Endothelial cell of umbilical vein (primary cell): ENCODE measurements at regions not wholly inside any gene's neighbourhood (a gene's known extent, or its start where the extent isn't known, plus 50 kb on each side); places are given as distances from the start of the nearest gene placed in this dataset.

Source experiments
- BruUV-seq: library from RNA; stranded (reverse); fragments of 400-500 nt; replicated peaks from 2 replicates; lab custom pipeline; 2021; lab: Mats Ljungman, UMichigan
- CTCF ChIA-PET: fragments of 300-600, 350-600 bp; sonication (Branson Sonifier 250); formaldehyde crosslinking; loops from one replicate; lab custom pipeline; 2021; ENCODE audit warnings: antibody characterized with exemption, inconsistent platforms; lab: Charles Lee
- POLR2A ChIA-PET: fragments of 300-600, 350-600 bp; sonication (Branson Sonifier 250); formaldehyde crosslinking; loops from one replicate; lab custom pipeline; 2021; ENCODE audit warnings: antibody characterized with exemption, inconsistent platforms; lab: Charles Lee
- DNase-seq: peaks from one replicate; pipeline ENCODE4 v3.0.0-alpha.2; 2011; ENCODE audit warnings: low read depth, low spot score
- FAIRE-seq: peaks from 2 replicates; lab custom pipeline; 2011; peaks lifted over from hg19 to GRCh38; lab: Jason Lieb, UNC
- H2AFZ ChIP-seq: 2 replicates; pipeline ENCODE4 v1.6.0; 2012; ENCODE audit warnings: low read depth, low read length, control low read depth, inconsistent platforms
- H3K27ac ChIP-seq: 2 replicates; pipeline ENCODE4 v1.5.1; 2011; ENCODE audit warnings: low read depth, mild to moderate bottlenecking, control low read depth, low read length, moderate library complexity; ENCODE audit not compliant: insufficient read depth
- H3K27me3 ChIP-seq, 2 experiments: 2 replicates each; pipeline versions ENCODE4 v1.6.0 to v1.6.1; 2011; ENCODE audit warnings: low read length in 2 of 2, mixed read lengths in 1 of 2; ENCODE audit not compliant: control insufficient read depth in 2 of 2, insufficient read depth in 2 of 2
- H3K36me3 ChIP-seq, 2 experiments: 2 replicates in 1 of 2; 3 replicates in 1 of 2; pipeline ENCODE4 v1.5.1; 2011; ENCODE audit warnings: low read length in 2 of 2, mild to moderate bottlenecking in 1 of 2, moderate library complexity in 1 of 2; ENCODE audit not compliant: control insufficient read depth in 2 of 2, insufficient read depth in 2 of 2; ENCODE audit errors: extremely low read depth in 1 of 2
- H3K4me1 ChIP-seq: 3 replicates; pipeline ENCODE4 v1.5.1; 2011; ENCODE audit warnings: mild to moderate bottlenecking, low read length; ENCODE audit not compliant: control insufficient read depth, insufficient read depth; ENCODE audit errors: extremely low read depth
- H3K4me2 ChIP-seq: 2 replicates; pipeline ENCODE4 v1.6.1; 2011; ENCODE audit warnings: low read length, control low read depth, mixed read lengths; ENCODE audit not compliant: insufficient read depth
- H3K4me3 ChIP-seq, 3 experiments: fragments of 200-600 bp in 1 of 3; sonication (generic), shearing (Covaris generic) in 1 of 3; replicated peaks in 1 of 3; 2 replicates each; pipeline ENCODE4 v1.5.1; 2011 to 2016; ENCODE audit warnings: control low read depth in 3 of 3, low read length in 3 of 3, mild to moderate bottlenecking in 2 of 3, inconsistent platforms in 1 of 3, low read depth in 1 of 3, moderate library complexity in 1 of 3; ENCODE audit not compliant: insufficient read depth in 1 of 3
- H3K79me2 ChIP-seq: 2 replicates; pipeline ENCODE4 v1.6.0; 2012; ENCODE audit warnings: low read length, inconsistent platforms; ENCODE audit not compliant: control insufficient read depth, insufficient read depth
- H3K9ac ChIP-seq: replicated peaks from 2 replicates; pipeline ENCODE3; 2011; ENCODE audit warnings: low read length, control low read depth; ENCODE audit not compliant: insufficient read depth; ENCODE audit errors: extremely low read depth
- H3K9me1 ChIP-seq: replicated peaks from 3 replicates; pipeline ENCODE4 v1.6.0; 2011; ENCODE audit warnings: mild to moderate bottlenecking, low read length; ENCODE audit not compliant: control insufficient read depth, insufficient read depth; ENCODE audit errors: extremely low read depth
- H3K9me3 ChIP-seq: replicated peaks from 2 replicates; pipeline ENCODE4 v1.5.1; 2012; ENCODE audit warnings: low read length, inconsistent platforms; ENCODE audit not compliant: control insufficient read depth, insufficient read depth
- H4K20me1 ChIP-seq: replicated peaks from 2 replicates; pipeline ENCODE3; 2011; ENCODE audit warnings: mild to moderate bottlenecking, low read length; ENCODE audit not compliant: control insufficient read depth, insufficient read depth; ENCODE audit errors: extremely low read depth
- EZH2 ChIP-seq: IDR thresholded peaks from 2 replicates; pipeline ENCODE4 v1.6.1; 2012; ENCODE audit warnings: borderline replicate concordance, low read depth, mild to moderate bottlenecking, moderate library complexity, low read length, inconsistent platforms; ENCODE audit not compliant: severe bottlenecking
- FOS ChIP-seq: IDR thresholded peaks from 2 replicates; pipeline ENCODE4 v1.6.1; 2011; ENCODE audit warnings: mild to moderate bottlenecking, low read length, moderate library complexity, borderline replicate concordance; ENCODE audit not compliant: insufficient read depth
- GATA2 ChIP-seq: IDR thresholded peaks from 2 replicates; pipeline ENCODE4 v1.7.0; 2011; ENCODE audit warnings: low read depth, mild to moderate bottlenecking, moderate library complexity, mixed read lengths, low read length; ENCODE audit not compliant: insufficient read length, insufficient read depth
- JUN ChIP-seq: IDR thresholded peaks from 2 replicates; pipeline ENCODE4 v1.6.1; 2011; ENCODE audit warnings: borderline replicate concordance, low read depth; ENCODE audit not compliant: insufficient read length, insufficient read depth
- MYC ChIP-seq: IDR thresholded peaks from one replicate; pipeline ENCODE4 v1.6.1; 2011; ENCODE audit warnings: mild to moderate bottlenecking, low read depth, low read length
- POLR2A ChIP-seq: IDR thresholded peaks from 2 replicates; pipeline ENCODE4 v1.6.1; 2012; ENCODE audit warnings: low read depth, mild to moderate bottlenecking, control low read depth, low read length
- POLR2AphosphoS5 ChIP-seq: IDR thresholded peaks from 2 replicates; pipeline ENCODE4 v1.6.1; 2012; ENCODE audit warnings: low read depth, mild to moderate bottlenecking, control low read depth, low read length, moderate library complexity; ENCODE audit not compliant: insufficient read depth
- dilution Hi-C: fragments of 300-500 bp; cut with MboI; formaldehyde crosslinking; loops from one replicate; pipeline ENCODE4 v1.15.0; 2019; ENCODE audit warnings: low sequenced_read_pairs; ENCODE audit not compliant: extremely low pct_ligation_motif_present
- intact Hi-C: fragments of 100-400 bp; cut with micrococcal nuclease; formaldehyde crosslinking; loops from one replicate; pipeline ENCODE4 v1.10.0; 2022
- TF ChIP-seq, protein P1 (sequence below), 2 donors: IDR thresholded peaks; 1 replicate in 1 of 2; 2 replicates in 1 of 2; pipeline ENCODE4 v1.5.1; 2011; ENCODE audit warnings: low read length in 2 of 2, mild to moderate bottlenecking in 2 of 2, moderate library complexity in 2 of 2, control low read depth in 1 of 2, inconsistent platforms in 1 of 2, low read depth in 1 of 2; ENCODE audit not compliant: insufficient read depth in 1 of 2; ENCODE audit errors: extremely low read depth in 1 of 2
- TF ChIP-seq, protein P2 (sequence below): IDR thresholded peaks from 2 replicates; pipeline ENCODE4 v1.6.1; 2011; ENCODE audit not compliant: insufficient read depth, insufficient read length

DNA sequence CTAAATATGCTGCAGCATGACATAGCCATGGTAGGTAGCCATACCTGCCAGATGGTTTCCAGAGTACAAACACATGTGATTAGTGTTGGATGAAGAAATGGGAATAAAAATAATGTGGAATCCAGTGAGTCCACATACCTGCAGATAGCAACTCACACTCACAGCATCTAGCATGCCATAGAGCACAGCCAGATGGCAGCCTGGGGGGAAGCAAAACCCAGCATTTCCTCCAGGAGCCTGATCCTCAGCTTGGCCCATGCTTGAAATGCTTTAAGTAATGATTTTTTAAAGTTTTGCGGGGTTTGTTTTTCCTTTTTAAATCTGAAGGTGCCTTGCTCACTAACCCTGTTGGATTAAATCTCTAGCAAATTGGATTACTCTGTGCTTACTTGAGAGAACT is 535.1 kb downstream of the STK39 start:
- TF ChIP-seq POLR2AphosphoS5 (no peak), GATA2 (no peak), EZH2 (no peak), POLR2A (no peak), FOS (no peak)
- TF ChIP-seq, protein P1, sequence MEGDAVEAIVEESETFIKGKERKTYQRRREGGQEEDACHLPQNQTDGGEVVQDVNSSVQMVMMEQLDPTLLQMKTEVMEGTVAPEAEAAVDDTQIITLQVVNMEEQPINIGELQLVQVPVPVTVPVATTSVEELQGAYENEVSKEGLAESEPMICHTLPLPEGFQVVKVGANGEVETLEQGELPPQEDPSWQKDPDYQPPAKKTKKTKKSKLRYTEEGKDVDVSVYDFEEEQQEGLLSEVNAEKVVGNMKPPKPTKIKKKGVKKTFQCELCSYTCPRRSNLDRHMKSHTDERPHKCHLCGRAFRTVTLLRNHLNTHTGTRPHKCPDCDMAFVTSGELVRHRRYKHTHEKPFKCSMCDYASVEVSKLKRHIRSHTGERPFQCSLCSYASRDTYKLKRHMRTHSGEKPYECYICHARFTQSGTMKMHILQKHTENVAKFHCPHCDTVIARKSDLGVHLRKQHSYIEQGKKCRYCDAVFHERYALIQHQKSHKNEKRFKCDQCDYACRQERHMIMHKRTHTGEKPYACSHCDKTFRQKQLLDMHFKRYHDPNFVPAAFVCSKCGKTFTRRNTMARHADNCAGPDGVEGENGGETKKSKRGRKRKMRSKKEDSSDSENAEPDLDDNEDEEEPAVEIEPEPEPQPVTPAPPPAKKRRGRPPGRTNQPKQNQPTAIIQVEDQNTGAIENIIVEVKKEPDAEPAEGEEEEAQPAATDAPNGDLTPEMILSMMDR (IDR thresholded peaks at IDR 0.05; ENCODE audit: extremely low read depth in 1 of 2, insufficient read depth in 1 of 2, low read depth in 1 of 2, low read length in 2 of 2) = no peak
- Histone ChIP-seq H3K9ac (no peak overlapping the region), H4K20me1 (no peaks in the 10 kb centered on the region), H3K27me3 (no peaks in the 10 kb centered on the region), H3K36me3 (no peaks in the 10 kb centered on the region), H3K9me1 (no peaks in the 10 kb centered on the region), H3K27ac (no peak overlapping the region), H3K79me2 (no peaks in the 10 kb centered on the region), H2AFZ (no peak overlapping the region), H3K4me2 (no peak overlapping the region), H3K4me3 (no peak overlapping the region), H3K4me1 (no peaks in the 10 kb centered on the region), H3K9me3 (no peaks in the 10 kb centered on the region)
- CTCF ChIA-PET = no interaction called here
- dilution Hi-C loops (no loop called here), intact Hi-C loops (no loop called here)
- BruUV-seq = no TSS peak
- DNase-seq = no peak
- POLR2A ChIA-PET = no interaction called here
- no peak for FAIRE-seq

DNA sequence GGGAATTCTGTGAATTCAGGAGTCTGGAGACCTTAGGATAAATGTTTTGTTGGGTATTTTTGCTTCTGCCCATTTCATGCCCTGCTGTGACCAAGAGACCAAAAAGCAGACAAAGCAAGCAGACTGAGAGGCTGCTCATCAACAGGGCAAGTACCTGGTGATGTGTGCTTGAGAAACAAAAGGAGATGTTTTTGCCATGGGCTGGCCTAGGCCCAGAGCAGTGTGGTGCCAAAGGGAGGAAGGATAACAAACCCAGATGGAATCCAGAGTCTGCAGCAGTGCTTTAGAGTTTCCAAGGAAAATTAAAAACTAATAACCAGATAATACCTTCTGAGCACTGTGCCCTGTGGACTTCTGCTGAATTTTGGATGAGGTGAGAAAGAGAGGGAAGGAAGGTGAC is 538.4 kb downstream of the STK39 start:
- dilution Hi-C loops = no loop called here
- Histone ChIP-seq H3K79me2 (no peaks in the 10 kb centered on the region), H2AFZ (no peak overlapping the region), H3K9ac (no peak overlapping the region), H4K20me1 (no peaks in the 10 kb centered on the region), H3K4me1 (no peaks in the 10 kb centered on the region), H3K36me3 (no peaks in the 10 kb centered on the region), H3K4me3 (no peak overlapping the region), H3K9me1 (no peaks in the 10 kb centered on the region), H3K27ac (no peak overlapping the region), H3K9me3 (no peaks in the 10 kb centered on the region), H3K4me2 (no peak overlapping the region), H3K27me3 (no peaks in the 10 kb centered on the region)
- no peak for FAIRE-seq
- intact Hi-C loops = no loop called here
- ChIA-PET CTCF (no interaction called here), POLR2A (no interaction called here)
- DNase-seq = no peak
- no peak for TF ChIP-seq POLR2AphosphoS5
- TF ChIP-seq, protein P2, sequence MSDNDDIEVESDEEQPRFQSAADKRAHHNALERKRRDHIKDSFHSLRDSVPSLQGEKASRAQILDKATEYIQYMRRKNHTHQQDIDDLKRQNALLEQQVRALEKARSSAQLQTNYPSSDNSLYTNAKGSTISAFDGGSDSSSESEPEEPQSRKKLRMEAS = no peak
- no peak for TF ChIP-seq JUN
- TF ChIP-seq FOS = no peak
- no peak for TF ChIP-seq EZH2
- no peak for TF ChIP-seq MYC
- TF ChIP-seq POLR2A = no peak
- TF ChIP-seq GATA2 = no peak
- TF ChIP-seq, protein P1 (IDR thresholded peaks at IDR 0.05; ENCODE audit: extremely low read depth in 1 of 2, insufficient read depth in 1 of 2, low read depth in 1 of 2, low read length in 2 of 2) = no peak
- no TSS peak for BruUV-seq
